K562 (cell line): ENCODE measurements at regions not wholly inside any gene's neighbourhood (a gene's known extent, or its start where the extent isn't known, plus 50 kb on each side); places are given as distances from the start of the nearest gene placed in this dataset.

Experiments used
- ATAC-seq: fragments of 200-7000 bp; cut with Tn5 transposase; 3 replicates; pipeline ENCODE4 v1.9.1; 2020; ENCODE audit warnings: moderate library complexity
- BruUV-seq: library from RNA; stranded (reverse); fragments of 400-500 nt; replicated peaks from 2 replicates; lab custom pipeline; 2021; lab: Mats Ljungman, UMichigan
- CTCF ChIA-PET: fragments of 300-600 bp; formaldehyde crosslinking; extraction: SDS; loops from one replicate; lab custom pipeline; 2021; ENCODE audit warnings: low intra/inter-chr PET ratio; lab: Yijun Ruan, JAX
- POLR2A ChIA-PET: fragments of 300-600, 350-650 bp; sonication (Branson Sonifier 250); formaldehyde crosslinking; extraction: SDS; loops from one replicate; lab custom pipeline; 2021; ENCODE audit warnings: antibody characterized with exemption, inconsistent platforms; lab: Yijun Ruan, JAX
- DNase-seq, 4 experiments: peaks; one replicate each; pipeline versions ENCODE4 v3.0.0 to v3.0.0-alpha.2; 2011 to 2018; ENCODE audit warnings: low spot score in 3 of 4, mixed read lengths in 3 of 4; ENCODE audit errors: extremely low read depth in 1 of 4
- FAIRE-seq: peaks from 2 replicates; lab custom pipeline; 2011; peaks lifted over from hg19 to GRCh38; lab: Jason Lieb, UNC
- H2AFZ ChIP-seq: 2 replicates; pipeline ENCODE4 v1.6.0; 2011; ENCODE audit warnings: low read depth, low read length, control low read depth, inconsistent platforms
- H3K27ac ChIP-seq: fragments of 200-600 bp; 3 replicates; pipeline ENCODE4 v1.8.0; 2011; ENCODE audit warnings: low read depth, mild to moderate bottlenecking, control low read depth, inconsistent platforms, low read length, moderate library complexity, mixed read lengths; ENCODE audit errors: extremely low read depth
- H3K27me3 ChIP-seq, 2 experiments: fragments of 300-600 bp in 1 of 2; 2 replicates in 1 of 2; 3 replicates in 1 of 2; pipeline versions ENCODE4 v1.6.0 to v1.8.0; 2011; ENCODE audit warnings: inconsistent platforms in 2 of 2, low read length in 2 of 2, mild to moderate bottlenecking in 1 of 2, mixed read lengths in 1 of 2, moderate library complexity in 1 of 2; ENCODE audit not compliant: control insufficient read depth in 2 of 2, insufficient read depth in 2 of 2
- H3K36me3 ChIP-seq: fragments of 300-600 bp; 3 replicates; pipeline ENCODE4 v1.8.0; 2011; ENCODE audit warnings: mild to moderate bottlenecking, low read length, inconsistent platforms; ENCODE audit not compliant: control insufficient read depth, insufficient read depth
- H3K4me1 ChIP-seq, 2 experiments: fragments of 200-600 bp in 1 of 2; replicated peaks in 1 of 2; 2 replicates in 1 of 2; 3 replicates in 1 of 2; pipeline versions ENCODE4 v1.5.1 to v1.8.0; 2011; ENCODE audit warnings: inconsistent platforms in 2 of 2, low read length in 2 of 2, mild to moderate bottlenecking in 1 of 2, mixed read lengths in 1 of 2, moderate library complexity in 1 of 2; ENCODE audit not compliant: control insufficient read depth in 2 of 2, insufficient read depth in 2 of 2
- H3K4me2 ChIP-seq: 2 replicates; pipeline ENCODE4 v1.6.1; 2011; ENCODE audit warnings: low read length, control low read depth, inconsistent platforms, mixed read lengths; ENCODE audit not compliant: insufficient read depth
- H3K4me3 ChIP-seq: fragments of 200-600 bp; sonication (generic), shearing (Covaris generic); 2 replicates; pipeline ENCODE4 v1.5.1; 2016; ENCODE audit warnings: control low read depth, inconsistent platforms
- H3K79me2 ChIP-seq: fragments of 200-600 bp; 3 replicates; pipeline ENCODE4 v1.8.0; 2011; ENCODE audit warnings: low read length, inconsistent platforms; ENCODE audit not compliant: control insufficient read depth, insufficient read depth
- H3K9ac ChIP-seq, 2 experiments: 2 replicates each; pipeline versions ENCODE4 v1.6.0 to v1.6.1; 2011; ENCODE audit warnings: low read depth in 2 of 2, low read length in 2 of 2, control low read depth in 1 of 2, inconsistent platforms in 1 of 2, mild to moderate bottlenecking in 1 of 2, mixed read lengths in 1 of 2; ENCODE audit not compliant: insufficient read depth in 1 of 2
- H3K9me1 ChIP-seq: one replicate; pipeline ENCODE4 v1.6.0; 2011; ENCODE audit warnings: inconsistent platforms, mild to moderate bottlenecking, low read length, moderate library complexity; ENCODE audit not compliant: control insufficient read depth, insufficient read depth
- H3K9me3 ChIP-seq: replicated peaks from 2 replicates; pipeline ENCODE4 v1.5.1; 2011; ENCODE audit warnings: low read depth, low read length, inconsistent platforms; ENCODE audit not compliant: control insufficient read depth, insufficient read depth
- H4K20me1 ChIP-seq: replicated peaks from 2 replicates; pipeline ENCODE4 v1.6.1; 2011; ENCODE audit warnings: low read length, inconsistent platforms, mixed read lengths; ENCODE audit not compliant: control insufficient read depth, insufficient read depth
- CCNT2 ChIP-seq: IDR thresholded peaks from 2 replicates; pipeline ENCODE4 v1.6.1; 2011; ENCODE audit warnings: borderline replicate concordance, low read depth, mild to moderate bottlenecking, moderate library complexity, mixed read lengths, low read length; ENCODE audit not compliant: insufficient read length; ENCODE audit errors: extremely low read depth
- GATA2 ChIP-seq: sonication (generic); formaldehyde crosslinking; IDR thresholded peaks from 2 replicates; pipeline ENCODE4 v1.4.0; 2020; ENCODE audit warnings: mild to moderate bottlenecking, missing genetic modification reagents
- GTF2E2 ChIP-seq: fragments of 200-800 bp; sonication (Bioruptor generic); IDR thresholded peaks from 2 replicates; pipeline ENCODE4 v1.6.1; 2016; ENCODE audit warnings: missing genetic modification characterization, missing compliant biosample characterization
- HMG20B ChIP-seq: fragments of 250-450 bp; sonication (Bioruptor Pico); IDR thresholded peaks from 2 replicates; pipeline ENCODE4 v1.5.0; 2021; ENCODE audit warnings: mild to moderate bottlenecking
- PML ChIP-seq: IDR thresholded peaks from 2 replicates; pipeline ENCODE4 v1.6.1; 2012; ENCODE audit warnings: low read length, inconsistent platforms
- RBM14 ChIP-seq: fragments of 200-400 bp; formaldehyde crosslinking; IDR thresholded peaks from 2 replicates; pipeline ENCODE4 v1.6.1; 2018; ENCODE audit warnings: low read depth, mild to moderate bottlenecking, low read length, moderate library complexity, borderline replicate concordance; ENCODE audit not compliant: insufficient read depth
- TEAD2 ChIP-seq: fragments of 450-650 bp; IDR thresholded peaks from 2 replicates; pipeline ENCODE4 v1.6.1; 2016; ENCODE audit warnings: missing genetic modification characterization, control low read depth, missing compliant biosample characterization
- TRIM28 ChIP-seq: fragments of 450-650 bp; IDR thresholded peaks from 2 replicates; pipeline ENCODE4 v1.6.1; 2017
- ZBTB1 ChIP-seq: sonication (generic); formaldehyde crosslinking; IDR thresholded peaks from 2 replicates; pipeline ENCODE4 v1.8.1; 2023; ENCODE audit warnings: missing genetic modification reagents, low read depth, mild to moderate bottlenecking, borderline replicate concordance
- ZC3H11A ChIP-seq: IDR thresholded peaks from 2 replicates; pipeline ENCODE4 v1.6.1; 2012; ENCODE audit warnings: low read depth, low read length, improper control_type of control experiment
- ZKSCAN8 ChIP-seq: fragments of 200-800 bp; sonication (Bioruptor generic); IDR thresholded peaks from 2 replicates; pipeline ENCODE4 v1.6.1; 2016; ENCODE audit warnings: missing genetic modification characterization, missing compliant biosample characterization
- ZNF140 ChIP-seq: fragments of 250-450 bp; sonication (Bioruptor Pico); IDR thresholded peaks from 2 replicates; pipeline ENCODE4 v1.8.0; 2021; ENCODE audit warnings: moderate library complexity, mild to moderate bottlenecking, inconsistent platforms
- ZNF212 ChIP-seq: fragments of 450-650 bp; formaldehyde crosslinking; IDR thresholded peaks from 2 replicates; pipeline ENCODE4 v1.4.0; 2020; ENCODE audit warnings: mild to moderate bottlenecking
- ZNF76 ChIP-seq: fragments of 250-450 bp; sonication (Bioruptor Pico); IDR thresholded peaks from 2 replicates; pipeline ENCODE4 v1.4.0; 2020; ENCODE audit warnings: mild to moderate bottlenecking, moderate library complexity, borderline replicate concordance
- ZNF77 ChIP-seq: fragments of 250-450 bp; sonication (Bioruptor Pico); IDR thresholded peaks from 2 replicates; pipeline ENCODE4 v1.5.0; 2020
- WGBS: fragments of 100-300 bp; shearing (Covaris generic); methylation state at CpG from one replicate; pipeline ENCODE4 v1.1.6; 2016; ENCODE audit warnings: low coverage, mixed read lengths; ENCODE audit not compliant: insufficient coverage; ENCODE audit errors: missing lambda C conversion rate; 5-methylcytosine and 5-hydroxymethylcytosine counted together
- in situ Hi-C: fragments of 300-500 bp; cut with MboI; formaldehyde crosslinking; loops from 4 replicates; pipeline ENCODE4 v1.15.0; 2018; ENCODE audit warnings: inconsistent platforms, mixed read lengths
- intact Hi-C: fragments of 100-400 bp; cut with micrococcal nuclease; formaldehyde crosslinking; loops from 2 replicates; pipeline ENCODE4 v1.14.2; 2022
- TF ChIP-seq, protein P1 (sequence below): fragments of 450-650 bp; formaldehyde crosslinking; conservative IDR thresholded peaks from 2 replicates; pipeline ENCODE4 v1.4.0; 2022; ENCODE audit warnings: mild to moderate bottlenecking, missing genetic modification characterization
- TF ChIP-seq, protein P2 (sequence below): fragments of 450-650 bp; formaldehyde crosslinking; IDR thresholded peaks from 2 replicates; pipeline ENCODE4 v1.4.0; 2022; ENCODE audit warnings: missing genetic modification characterization

DNA sequence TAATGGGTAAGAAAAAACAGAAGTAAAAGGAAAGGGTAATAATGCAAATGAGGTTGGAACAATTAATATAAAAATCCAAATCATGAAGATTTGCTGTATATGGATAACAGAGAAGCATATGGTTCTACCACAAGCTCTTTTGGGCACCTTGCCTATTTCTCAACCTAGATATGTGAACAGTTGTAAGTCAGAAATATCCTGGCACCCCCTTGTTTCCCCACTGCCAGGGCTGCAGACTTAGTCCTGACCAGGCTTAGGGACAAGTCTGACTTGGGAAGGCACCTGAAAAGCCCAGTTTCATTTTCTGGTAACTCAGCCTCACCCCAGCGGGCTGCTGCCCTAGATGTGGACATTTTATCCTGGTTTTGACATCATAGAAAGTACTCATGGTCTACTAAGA is 183.2 kb upstream of the STAC start:
- Histone ChIP-seq H3K4me1 (no peaks in the 10 kb centered on the region), H3K27me3 (no peaks in the 10 kb centered on the region), H3K36me3 (no peaks in the 10 kb centered on the region), H3K9me3 (no peaks in the 10 kb centered on the region; the same call in 1 of the 2 replicates), H2AFZ (no peak overlapping the region), H3K4me3 (no peak overlapping the region), H3K9me1 (no peaks in the 10 kb centered on the region), H3K27ac (no peak overlapping the region), H4K20me1 (no peaks in the 10 kb centered on the region), H3K9ac (no peak overlapping the region), H3K4me2 (no peak overlapping the region), H3K79me2 (no peaks in the 10 kb centered on the region)
- 0% methylated on average over 1 of the region's 1 CpG for WGBS
- FAIRE-seq (no peak), DNase-seq (no peak), ATAC-seq (no peak)
- CTCF ChIA-PET: no interaction called here
- POLR2A ChIA-PET: no interaction called here
- intact Hi-C loops: no loop called here
- in situ Hi-C loops: no loop called here
- BruUV-seq: no TSS peak
- TF ChIP-seq ZBTB1 (CRISPR knock-in tag) (no peak), RBM14 (no peak), GATA2 (no peak), HMG20B (CRISPR knock-in tag) (no peak), CCNT2 (no peak), ZNF77 (CRISPR knock-in tag) (no peak), ZC3H11A (no peak), TEAD2 (tag) (no peak), GTF2E2 (tag) (no peak), ZKSCAN8 (CRISPR knock-in tag) (no peak), ZNF140 (CRISPR knock-in tag) (no peak), ZNF212 (CRISPR knock-in tag) (no peak), ZNF76 (CRISPR knock-in tag) (no peak), TRIM28 (no peak), PML (no peak)
- TF ChIP-seq, protein P1, sequence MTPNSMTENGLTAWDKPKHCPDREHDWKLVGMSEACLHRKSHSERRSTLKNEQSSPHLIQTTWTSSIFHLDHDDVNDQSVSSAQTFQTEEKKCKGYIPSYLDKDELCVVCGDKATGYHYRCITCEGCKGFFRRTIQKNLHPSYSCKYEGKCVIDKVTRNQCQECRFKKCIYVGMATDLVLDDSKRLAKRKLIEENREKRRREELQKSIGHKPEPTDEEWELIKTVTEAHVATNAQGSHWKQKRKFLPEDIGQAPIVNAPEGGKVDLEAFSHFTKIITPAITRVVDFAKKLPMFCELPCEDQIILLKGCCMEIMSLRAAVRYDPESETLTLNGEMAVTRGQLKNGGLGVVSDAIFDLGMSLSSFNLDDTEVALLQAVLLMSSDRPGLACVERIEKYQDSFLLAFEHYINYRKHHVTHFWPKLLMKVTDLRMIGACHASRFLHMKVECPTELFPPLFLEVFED (CRISPR knock-in tag): no peak
- TF ChIP-seq, protein P2, sequence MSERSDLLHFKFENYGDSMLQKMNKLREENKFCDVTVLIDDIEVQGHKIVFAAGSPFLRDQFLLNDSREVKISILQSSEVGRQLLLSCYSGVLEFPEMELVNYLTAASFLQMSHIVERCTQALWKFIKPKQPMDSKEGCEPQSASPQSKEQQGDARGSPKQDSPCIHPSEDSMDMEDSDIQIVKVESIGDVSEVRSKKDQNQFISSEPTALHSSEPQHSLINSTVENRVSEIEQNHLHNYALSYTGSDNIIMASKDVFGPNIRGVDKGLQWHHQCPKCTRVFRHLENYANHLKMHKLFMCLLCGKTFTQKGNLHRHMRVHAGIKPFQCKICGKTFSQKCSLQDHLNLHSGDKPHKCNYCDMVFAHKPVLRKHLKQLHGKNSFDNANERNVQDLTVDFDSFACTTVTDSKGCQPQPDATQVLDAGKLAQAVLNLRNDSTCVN (CRISPR knock-in tag): no peak
